ENCODE measurements at regions not wholly inside any gene's neighbourhood (a gene's known extent, or its start where the extent isn't known, plus 50 kb on each side); places are given as distances from the start of the nearest gene placed in this dataset.

DNA sequence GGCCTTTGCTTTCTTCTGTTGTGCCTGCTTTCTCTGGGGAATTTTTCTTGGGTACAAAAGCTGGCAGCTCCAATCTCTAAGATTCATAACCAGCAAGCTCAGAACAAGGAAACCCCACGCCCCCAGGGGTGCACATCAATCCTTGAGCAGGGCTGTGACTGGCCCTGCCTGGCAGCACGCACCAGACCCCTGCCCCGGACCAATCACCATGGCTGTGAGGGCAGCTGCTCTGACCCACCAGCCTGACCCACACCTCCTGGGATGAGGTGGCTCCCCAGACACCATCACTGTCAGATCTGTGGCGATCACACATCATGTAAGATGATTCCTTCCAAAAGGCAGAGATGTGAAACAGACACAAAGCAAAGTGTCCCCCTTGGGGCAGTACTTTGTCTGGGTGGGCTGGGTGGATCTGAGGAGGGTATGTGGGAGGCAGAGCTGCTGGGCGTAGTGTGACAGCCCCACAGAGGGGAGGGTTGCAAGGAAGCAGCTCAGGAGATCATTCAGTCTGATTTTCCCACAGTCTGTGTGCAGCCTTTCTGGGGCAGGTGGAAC, 175.5 kb upstream of the SHH start:
- H3K36me3 ChIP-seq (replicated peaks) = no peaks in the 10 kb centered on the region
- no peak for TF ChIP-seq CTCF (IDR thresholded peaks at IDR 0.05; ENCODE audit: low read depth, low read length, missing control alignments)
- no peak for DNase-seq
- in situ Hi-C loops (cut with HindIII; ENCODE audit: low pct_ligation_motif_present, low sequenced_read_pairs) = no loop called here
- no peak overlapping the region for H3K4me3 ChIP-seq (ENCODE audit: low read depth, low read length)
- H3K27me3 ChIP-seq (replicated peaks) = no peaks in the 10 kb centered on the region
- H3K27ac ChIP-seq = no peak overlapping the region

- in situ Hi-C loops (cut with HindIII; ENCODE audit: low pct_ligation_motif_present, low sequenced_read_pairs) = no loop called here
- TF ChIP-seq CTCF (IDR thresholded peaks at IDR 0.05; ENCODE audit: low read depth, low read length, missing control alignments) = no peak
- Histone ChIP-seq H3K27ac (no peak overlapping the region), H3K36me3 (replicated peaks) (no peaks in the 10 kb centered on the region), H3K4me3 (ENCODE audit: low read depth, low read length) (no peak overlapping the region), H3K27me3 (replicated peaks) (no peaks in the 10 kb centered on the region)
- DNase-seq = no peak
Observed at GRCh38 chr7:155986497-155987160, 174.4 kb upstream of the SHH start.

GRCh38 chr7:155985518-155986250, 173.4 kb upstream of the SHH start:
- in situ Hi-C loops (cut with HindIII; ENCODE audit: low pct_ligation_motif_present, low sequenced_read_pairs) = no loop called here
- no peak for TF ChIP-seq CTCF (IDR thresholded peaks at IDR 0.05; ENCODE audit: low read depth, low read length, missing control alignments)
- no peaks in the 10 kb centered on the region for H3K36me3 ChIP-seq (replicated peaks)
- H3K27me3 ChIP-seq (replicated peaks) = no peaks in the 10 kb centered on the region
- no peak for DNase-seq
- H3K27ac ChIP-seq = no peak overlapping the region
- H3K4me3 ChIP-seq (ENCODE audit: low read depth, low read length) = no peak overlapping the region

GRCh38 chr7:155984609-155985405, 172.5 kb upstream of the SHH start:
- DNase-seq = no peak
- TF ChIP-seq CTCF (IDR thresholded peaks at IDR 0.05; ENCODE audit: low read depth, low read length, missing control alignments) = no peak
- in situ Hi-C loops (cut with HindIII; ENCODE audit: low pct_ligation_motif_present, low sequenced_read_pairs) = no loop called here

GRCh38 chr7:155984028-155984580, 171.8 kb upstream of the SHH start:
- TF ChIP-seq CTCF (IDR thresholded peaks at IDR 0.05; ENCODE audit: low read depth, low read length, missing control alignments) = no peak
- no peak for DNase-seq
- H3K27me3 ChIP-seq (replicated peaks) = no peaks in the 10 kb centered on the region
- no peak overlapping the region for H3K27ac ChIP-seq
- H3K36me3 ChIP-seq (replicated peaks) = no peaks in the 10 kb centered on the region
- H3K4me3 ChIP-seq (ENCODE audit: low read depth, low read length) = no peak overlapping the region
- in situ Hi-C loops (cut with HindIII; ENCODE audit: low pct_ligation_motif_present, low sequenced_read_pairs) = no loop called here

More at GRCh38 chr7:155984609-155985405, 172.5 kb upstream of the SHH start:
- H3K4me3 ChIP-seq (ENCODE audit: low read depth, low read length) = no peak overlapping the region
- H3K27ac ChIP-seq = no peak overlapping the region
- H3K36me3 ChIP-seq (replicated peaks) = no peaks in the 10 kb centered on the region
- H3K27me3 ChIP-seq (replicated peaks) = no peaks in the 10 kb centered on the region

All from brain microvascular endothelial cell (primary cell).